H1 (cell line): ENCODE measurements at regions not wholly inside any gene's neighbourhood (a gene's known extent, or its start where the extent isn't known, plus 50 kb on each side); places are given as distances from the start of the nearest gene placed in this dataset.

Experiments
- ATF3 ChIP-seq: IDR thresholded peaks from 2 replicates; pipeline ENCODE4 v1.6.1; 2011; ENCODE audit warnings: low read depth, mild to moderate bottlenecking, low read length; ENCODE audit not compliant: insufficient read depth
- BRCA1 ChIP-seq: IDR thresholded peaks from 2 replicates; pipeline ENCODE4 v1.6.1; 2012; ENCODE audit warnings: low read depth, low read length, improper control_type of control experiment
- JUN ChIP-seq: IDR thresholded peaks from 2 replicates; pipeline ENCODE4 v1.6.1; 2011; ENCODE audit warnings: low read depth, mild to moderate bottlenecking, improper control_type of control experiment, low read length
- KDM4A ChIP-seq: IDR thresholded peaks from one replicate; pipeline ENCODE4 v1.7.1; 2012; ENCODE audit warnings: low read depth, mild to moderate bottlenecking, moderate library complexity, low read length, inconsistent platforms; ENCODE audit not compliant: severe bottlenecking
- POLR2AphosphoS5 ChIP-seq: IDR thresholded peaks from 2 replicates; pipeline ENCODE4 v1.6.1; 2011; ENCODE audit warnings: low read depth, low read length
- RXRA ChIP-seq: IDR thresholded peaks from 2 replicates; pipeline ENCODE4 v1.6.1; 2011; ENCODE audit warnings: low read depth, mild to moderate bottlenecking, low read length, moderate library complexity; ENCODE audit not compliant: insufficient read depth
- SP2 ChIP-seq: IDR thresholded peaks from 2 replicates; pipeline ENCODE4 v1.6.1; 2012; ENCODE audit warnings: mild to moderate bottlenecking, low read length, inconsistent platforms

DNA sequence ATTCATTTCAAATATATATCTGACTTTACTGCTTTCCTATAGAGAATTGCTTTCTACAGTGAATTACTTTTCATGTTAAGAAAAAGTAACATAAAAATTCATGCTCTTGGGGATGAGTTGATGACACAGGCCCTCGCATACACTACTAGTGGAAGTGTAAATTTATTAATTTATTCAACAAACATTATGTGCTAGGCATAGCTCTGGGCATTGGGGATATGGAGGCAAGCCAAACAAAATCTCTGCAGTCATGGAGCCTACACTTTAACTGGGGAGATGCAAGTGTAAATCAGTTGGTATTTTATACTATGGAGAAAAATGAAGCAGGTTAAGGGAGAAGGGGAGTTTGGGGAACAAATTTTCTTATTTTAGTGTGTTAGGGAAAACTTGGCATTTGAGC is 340.7 kb downstream of the RAP2B start (continued):
- TF ChIP-seq SP2 = no peak
- TF ChIP-seq KDM4A = no peak
- TF ChIP-seq ATF3 = no peak
- no peak for TF ChIP-seq BRCA1
- TF ChIP-seq POLR2AphosphoS5 = no peak
- no peak for TF ChIP-seq RXRA
- no peak for TF ChIP-seq JUN
